Neuronal stem cell (in vitro differentiated cells): ENCODE measurements at regions not wholly inside any gene's neighbourhood (a gene's known extent, or its start where the extent isn't known, plus 50 kb on each side); places are given as distances from the start of the nearest gene placed in this dataset.

Experiments
- DNase-seq: peaks from one replicate; pipeline ENCODE4 v3.0.0-alpha.2; 2013; ENCODE audit warnings: low spot score
- H2AFZ ChIP-seq: one replicate; pipeline ENCODE4 v1.6.1; 2013; ENCODE audit warnings: mild to moderate bottlenecking, low read length, inconsistent platforms
- H2AK5ac ChIP-seq: 2 replicates; pipeline ENCODE4 v1.6.1; 2013; ENCODE audit warnings: low read depth, mild to moderate bottlenecking, inconsistent platforms, low read length, moderate library complexity, mixed read lengths
- H2BK120ac ChIP-seq: 2 replicates; pipeline ENCODE4 v1.6.1; 2013; ENCODE audit warnings: low read depth, mild to moderate bottlenecking, inconsistent platforms, low read length, moderate library complexity, mixed read lengths
- H2BK12ac ChIP-seq: one replicate; pipeline ENCODE4 v1.6.1; 2013; ENCODE audit warnings: low read length, inconsistent platforms
- H2BK15ac ChIP-seq: 2 replicates; pipeline ENCODE4 v1.6.1; 2013; ENCODE audit warnings: mild to moderate bottlenecking, low read length, inconsistent platforms, mixed read lengths
- H2BK5ac ChIP-seq: one replicate; pipeline ENCODE4 v1.6.1; 2013; ENCODE audit warnings: inconsistent platforms, mild to moderate bottlenecking, low read length, moderate library complexity
- H3K14ac ChIP-seq: one replicate; pipeline ENCODE4 v1.6.1; 2013; ENCODE audit warnings: low read length, inconsistent platforms
- H3K18ac ChIP-seq: 2 replicates; pipeline ENCODE4 v1.6.1; 2013; ENCODE audit warnings: low read length, inconsistent platforms
- H3K23ac ChIP-seq: 2 replicates; pipeline ENCODE4 v1.6.1; 2013; ENCODE audit warnings: low read depth, mild to moderate bottlenecking, mixed read lengths, low read length, inconsistent platforms; ENCODE audit not compliant: poor library complexity
- H3K27ac ChIP-seq: replicated peaks from 3 replicates; pipeline ENCODE4 v1.5.1; 2013; ENCODE audit warnings: low read length, inconsistent platforms
- H3K27me3 ChIP-seq, 3 experiments: 2 replicates each; pipeline ENCODE4 v1.6.1; 2013; ENCODE audit warnings: low read length in 3 of 3, mild to moderate bottlenecking in 2 of 3, inconsistent platforms in 1 of 3, low read depth in 1 of 3, mixed read lengths in 1 of 3, moderate library complexity in 1 of 3; ENCODE audit not compliant: control insufficient read depth in 3 of 3, insufficient read depth in 3 of 3
- H3K36me3 ChIP-seq, 2 donors: replicated peaks in 1 of 2; 2 replicates each; pipeline ENCODE4 v1.6.1; 2013; ENCODE audit warnings: low read length in 2 of 2; ENCODE audit not compliant: control insufficient read depth in 2 of 2, insufficient read depth in 2 of 2
- H3K4ac ChIP-seq: 2 replicates; pipeline ENCODE4 v1.6.1; 2013; ENCODE audit warnings: inconsistent platforms, mild to moderate bottlenecking, low read length, moderate library complexity
- H3K4me1 ChIP-seq, 2 donors: 1 replicate in 1 of 2; 2 replicates in 1 of 2; pipeline ENCODE4 v1.6.1; 2013; ENCODE audit warnings: low read length in 2 of 2, low read depth in 1 of 2; ENCODE audit not compliant: control insufficient read depth in 2 of 2, insufficient read depth in 1 of 2
- H3K4me2 ChIP-seq: one replicate; pipeline ENCODE4 v1.6.1; 2013; ENCODE audit warnings: mild to moderate bottlenecking, low read length, inconsistent platforms; ENCODE audit not compliant: insufficient read depth, poor library complexity, severe bottlenecking
- H3K4me3 ChIP-seq, 2 donors: 2 replicates each; pipeline ENCODE4 v1.5.1; 2013; ENCODE audit warnings: low read length in 2 of 2, mild to moderate bottlenecking in 2 of 2, inconsistent platforms in 1 of 2, moderate library complexity in 1 of 2
- H3K79me1 ChIP-seq: one replicate; pipeline ENCODE4 v1.6.1; 2013; ENCODE audit warnings: low read depth, mild to moderate bottlenecking, inconsistent platforms, low read length, moderate library complexity
- H3K9ac ChIP-seq: one replicate; pipeline ENCODE4 v1.6.1; 2013; ENCODE audit warnings: mild to moderate bottlenecking, low read depth, low read length, inconsistent platforms; ENCODE audit not compliant: poor library complexity
- H3K9me3 ChIP-seq, 2 donors: replicated peaks in 1 of 2; 2 replicates each; pipeline versions ENCODE3 to v1.6.1; 2013; ENCODE audit warnings: low read length in 2 of 2, mild to moderate bottlenecking in 2 of 2, inconsistent platforms in 1 of 2, low read depth in 1 of 2, mixed read lengths in 1 of 2, moderate library complexity in 1 of 2; ENCODE audit not compliant: control insufficient read depth in 2 of 2, insufficient read depth in 1 of 2
- H4K8ac ChIP-seq: one replicate; pipeline ENCODE4 v1.6.1; 2013; ENCODE audit warnings: low read depth, mild to moderate bottlenecking, inconsistent platforms, low read length, moderate library complexity
- H4K91ac ChIP-seq: one replicate; pipeline ENCODE4 v1.6.1; 2013; ENCODE audit warnings: low read length, low read depth, mild to moderate bottlenecking, inconsistent platforms; ENCODE audit not compliant: poor library complexity
- WGBS, 2 donors: extraction: QIAGEN DNeasy Blood & Tissue Kit; methylation state at CpG; one replicate each; pipeline ENCODE4 v1.1.7; 2013; ENCODE audit warnings: missing lambda C conversion rate in 2 of 2, mixed read lengths in 1 of 2; ENCODE audit not compliant: insufficient read length in 2 of 2, insufficient replicate concordance in 1 of 2; ENCODE audit errors: extremely low coverage in 2 of 2; 5-methylcytosine and 5-hydroxymethylcytosine counted together

GRCh38 chr6:151699719-151700118, 107.8 kb upstream of the ESR1 start:
- Histone ChIP-seq H3K14ac (no peak overlapping the region), H3K27ac (no peak overlapping the region), H3K4me2 (no peak overlapping the region), H3K36me3 (no peaks in the 10 kb centered on the region), H2BK120ac (no peak overlapping the region), H3K23ac (no peak overlapping the region), H4K91ac (no peak overlapping the region), H2AFZ (no peak overlapping the region), H3K18ac (no peak overlapping the region), H3K4ac (no peak overlapping the region), H2BK15ac (no peak overlapping the region), H4K8ac (no peak overlapping the region), H3K4me3 (no peak overlapping the region), H3K9ac (no peak overlapping the region), H3K79me1 (no peaks in the 10 kb centered on the region), H2AK5ac (no peak overlapping the region), H3K27me3 (no peaks in the 10 kb centered on the region), H2BK12ac (no peak overlapping the region), H2BK5ac (no peak overlapping the region), H3K4me1 (no peaks in the 10 kb centered on the region), H3K9me3 (no peaks in the 10 kb centered on the region)
- DNase-seq, result no peak
- WGBS, 2 donors, result no CpG with 5 or more reads among the region's 4 CpGs

DNA sequence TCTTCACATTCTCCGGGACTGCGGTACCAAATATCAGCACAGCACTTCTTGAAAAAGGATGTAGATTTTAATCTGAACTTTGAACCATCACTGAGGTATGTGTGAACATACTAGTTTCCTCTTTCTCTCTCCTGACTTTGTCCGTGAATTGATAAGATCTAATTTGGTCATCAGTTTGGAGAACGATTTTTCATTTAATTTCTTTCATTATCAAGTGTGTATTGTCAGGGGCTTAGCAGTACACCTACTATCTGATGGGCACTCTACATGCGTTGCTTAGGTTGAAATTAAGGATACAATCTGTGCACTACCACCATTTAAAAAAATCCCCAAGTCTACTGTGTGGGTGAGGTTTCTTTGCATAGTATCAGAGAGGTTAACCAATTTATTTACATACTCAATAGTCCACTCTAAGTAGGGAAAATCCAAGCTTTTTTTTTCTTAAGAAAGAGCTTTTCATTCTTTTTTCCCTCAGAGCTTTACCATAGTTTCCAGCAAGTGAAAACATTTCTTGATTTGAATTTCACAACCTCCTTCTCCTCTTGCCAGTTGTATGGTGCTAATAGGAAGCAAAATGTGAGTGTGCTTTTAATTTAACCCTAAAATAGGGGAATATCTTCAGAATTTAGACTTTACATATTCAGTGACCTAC, 105.4 kb upstream of the ESR1 start:
- H3K27me3 ChIP-seq, result no peaks in the 10 kb centered on the region
- H2AFZ ChIP-seq, result no peak overlapping the region
- no peak overlapping the region for H3K4me3 ChIP-seq
- no peak overlapping the region for H2BK120ac ChIP-seq
- no peak overlapping the region for H2AK5ac ChIP-seq
- H3K4me1 ChIP-seq, result no peaks in the 10 kb centered on the region
- no peak overlapping the region for H3K27ac ChIP-seq
- no peak overlapping the region for H2BK15ac ChIP-seq
- no peak overlapping the region for H3K4me2 ChIP-seq
- H2BK5ac ChIP-seq, result no peak overlapping the region
- no peak overlapping the region for H3K18ac ChIP-seq
- no CpG with 5 or more reads among the region's 5 CpGs for WGBS, 2 donors
- H4K91ac ChIP-seq, result no peak overlapping the region
- H3K9ac ChIP-seq, result no peak overlapping the region
- no peak overlapping the region for H4K8ac ChIP-seq
- no peak overlapping the region for H3K4ac ChIP-seq
- H3K9me3 ChIP-seq, result no peaks in the 10 kb centered on the region
- DNase-seq, result no peak
- H2BK12ac ChIP-seq, result no peak overlapping the region
- H3K79me1 ChIP-seq, result no peaks in the 10 kb centered on the region
- H3K14ac ChIP-seq, result no peak overlapping the region
- H3K36me3 ChIP-seq, result no peaks in the 10 kb centered on the region
- no peak overlapping the region for H3K23ac ChIP-seq

DNA sequence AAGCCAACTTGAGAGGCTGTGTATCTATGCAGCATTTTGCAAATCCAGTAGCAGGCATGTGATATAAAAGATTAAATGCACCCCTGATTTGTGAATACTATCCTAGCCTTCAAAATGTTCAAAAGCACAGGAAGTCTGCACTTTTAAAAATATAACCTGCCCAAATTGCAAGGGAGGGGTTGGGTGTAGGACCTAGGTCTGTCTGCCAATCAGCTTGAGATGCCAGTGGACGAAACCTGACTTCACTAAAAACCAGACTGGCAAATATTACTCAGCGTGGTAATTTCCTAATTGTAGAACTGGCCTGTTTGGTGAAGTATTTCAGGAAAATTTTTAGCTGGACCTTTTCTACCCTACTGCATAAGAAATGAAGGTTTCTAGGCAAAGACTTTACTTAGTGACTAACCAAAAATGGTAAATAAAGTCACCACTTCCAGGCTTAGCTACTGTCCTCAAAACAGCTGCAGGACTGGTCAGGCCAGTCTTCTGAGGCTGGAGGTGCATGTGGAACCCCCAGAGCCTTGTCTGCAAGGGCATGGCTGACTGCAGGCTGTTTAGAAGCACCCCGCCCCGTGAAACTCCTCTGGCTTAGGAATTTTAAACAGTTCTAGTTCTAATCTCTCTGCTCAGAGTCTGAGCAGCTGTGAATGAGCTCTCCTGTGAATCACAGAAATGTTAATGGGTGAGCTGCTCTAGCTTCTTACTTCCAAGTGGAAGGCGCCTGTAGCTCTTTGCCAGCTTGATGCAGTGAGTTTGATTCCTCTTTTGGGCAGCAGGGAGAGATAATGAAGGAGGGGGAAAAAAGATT, 104.4 kb upstream of the ESR1 start:
- Histone ChIP-seq H4K8ac (no peak overlapping the region), H3K4ac (no peak overlapping the region), H3K9me3 (no peaks in the 10 kb centered on the region), H3K27me3 (no peaks in the 10 kb centered on the region), H2AFZ (no peak overlapping the region), H3K4me3 (no peak overlapping the region), H3K4me2 (no peak overlapping the region), H3K4me1 (no peaks in the 10 kb centered on the region), H2BK12ac (no peak overlapping the region), H3K23ac (no peak overlapping the region), H3K36me3 (no peaks in the 10 kb centered on the region), H2BK15ac (no peak overlapping the region), H2BK120ac (no peak overlapping the region), H3K14ac (no peak overlapping the region), H3K18ac (no peak overlapping the region), H3K27ac (no peak overlapping the region), H2AK5ac (no peak overlapping the region), H3K9ac (no peak overlapping the region), H2BK5ac (no peak overlapping the region), H3K79me1 (no peaks in the 10 kb centered on the region), H4K91ac (no peak overlapping the region)
- DNase-seq, result no peak
- no CpG with 5 or more reads among the region's 5 CpGs for WGBS, 2 donors

DNA sequence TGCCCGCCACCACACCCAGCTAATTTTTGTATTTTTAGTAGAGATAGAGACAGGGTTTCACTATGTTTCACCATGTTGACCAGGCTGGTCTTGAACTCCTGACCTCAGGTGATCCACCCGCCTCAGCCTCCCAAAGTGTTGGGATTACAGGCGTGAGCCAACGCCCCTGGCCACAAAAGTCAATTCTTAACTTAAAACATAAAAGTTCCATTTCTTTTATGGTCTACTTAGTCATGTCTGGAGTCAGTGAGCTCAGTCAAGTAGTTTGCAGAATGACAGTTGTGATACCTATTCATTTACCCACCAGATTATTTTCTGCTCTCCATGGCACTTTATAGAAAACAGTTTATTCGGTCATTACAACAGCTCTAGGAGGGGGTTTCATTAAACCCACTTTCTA, 103.1 kb upstream of the ESR1 start:
- Histone ChIP-seq H3K79me1 (no peaks in the 10 kb centered on the region), H2BK5ac (no peak overlapping the region), H2BK15ac (no peak overlapping the region), H3K9ac (no peak overlapping the region), H3K9me3 (no peaks in the 10 kb centered on the region), H3K27me3 (no peaks in the 10 kb centered on the region), H2BK12ac (no peak overlapping the region), H4K91ac (no peak overlapping the region), H4K8ac (no peak overlapping the region), H2AFZ (no peak overlapping the region), H3K4ac (no peak overlapping the region), H3K18ac (no peak overlapping the region), H3K4me3 (no peak overlapping the region), H3K4me1 (no peaks in the 10 kb centered on the region), H3K27ac (no peak overlapping the region), H3K4me2 (no peak overlapping the region), H3K14ac (no peak overlapping the region), H3K23ac (no peak overlapping the region), H2BK120ac (no peak overlapping the region), H2AK5ac (no peak overlapping the region), H3K36me3 (no peaks in the 10 kb centered on the region)
- WGBS, 2 donors, result no CpG with 5 or more reads among the region's 5 CpGs
- DNase-seq, result no peak
